ENCODE measurements at regions not wholly inside any gene's neighbourhood (a gene's known extent, or its start where the extent isn't known, plus 50 kb on each side); places are given as distances from the start of the nearest gene placed in this dataset.

DNA sequence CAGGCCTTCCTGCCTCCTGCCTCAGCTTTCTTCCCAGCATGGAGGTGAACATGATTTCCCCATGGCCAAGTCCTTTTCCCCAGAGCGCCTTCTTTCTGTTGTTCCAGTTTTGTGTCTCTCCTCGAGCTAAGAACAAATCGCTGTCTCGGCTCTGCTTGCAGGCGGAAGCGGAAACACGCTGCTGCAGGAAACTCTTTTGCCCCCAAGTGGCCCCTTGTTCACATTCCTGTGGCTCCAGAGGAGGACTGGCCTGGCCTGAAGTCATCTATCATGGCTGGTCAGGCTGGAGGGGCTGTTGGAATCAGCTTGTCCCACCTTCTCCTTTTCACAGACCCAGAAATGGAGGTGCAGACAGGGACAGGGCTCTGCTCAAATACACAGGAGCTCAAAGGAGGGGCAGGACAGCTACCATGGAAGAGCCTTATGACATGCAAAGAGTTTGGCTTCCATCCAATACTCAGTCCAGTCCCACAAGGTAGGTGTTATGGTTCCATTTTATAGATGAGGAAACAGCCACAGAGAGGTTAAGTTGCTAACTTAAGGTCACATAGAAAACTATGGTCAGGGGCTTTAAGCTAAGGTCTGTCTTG, 182.2 kb upstream of the SYT13 start:
- TF ChIP-seq, protein P1, sequence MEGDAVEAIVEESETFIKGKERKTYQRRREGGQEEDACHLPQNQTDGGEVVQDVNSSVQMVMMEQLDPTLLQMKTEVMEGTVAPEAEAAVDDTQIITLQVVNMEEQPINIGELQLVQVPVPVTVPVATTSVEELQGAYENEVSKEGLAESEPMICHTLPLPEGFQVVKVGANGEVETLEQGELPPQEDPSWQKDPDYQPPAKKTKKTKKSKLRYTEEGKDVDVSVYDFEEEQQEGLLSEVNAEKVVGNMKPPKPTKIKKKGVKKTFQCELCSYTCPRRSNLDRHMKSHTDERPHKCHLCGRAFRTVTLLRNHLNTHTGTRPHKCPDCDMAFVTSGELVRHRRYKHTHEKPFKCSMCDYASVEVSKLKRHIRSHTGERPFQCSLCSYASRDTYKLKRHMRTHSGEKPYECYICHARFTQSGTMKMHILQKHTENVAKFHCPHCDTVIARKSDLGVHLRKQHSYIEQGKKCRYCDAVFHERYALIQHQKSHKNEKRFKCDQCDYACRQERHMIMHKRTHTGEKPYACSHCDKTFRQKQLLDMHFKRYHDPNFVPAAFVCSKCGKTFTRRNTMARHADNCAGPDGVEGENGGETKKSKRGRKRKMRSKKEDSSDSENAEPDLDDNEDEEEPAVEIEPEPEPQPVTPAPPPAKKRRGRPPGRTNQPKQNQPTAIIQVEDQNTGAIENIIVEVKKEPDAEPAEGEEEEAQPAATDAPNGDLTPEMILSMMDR (IDR thresholded peaks at IDR 0.05 in 8 of 11, conservative IDR thresholded peaks at IDR 0.05 in 3 of 11), result no peak
- TF ChIP-seq POLR2A (IDR thresholded peaks at IDR 0.05), result no peak
